Nephron (organoid): ENCODE measurements at regions not wholly inside any gene's neighbourhood (a gene's known extent, or its start where the extent isn't known, plus 50 kb on each side); places are given as distances from the start of the nearest gene placed in this dataset.
"Not testable (repeated sequence)": the region's sequence is repeated elsewhere in the genome, so short reads cannot be mapped to it uniquely, and the experiment has no call there.

Experiments
- H3K27ac Mint-ChIP-seq, 3 experiments: 2 replicates each; pipeline ENCODE4 v1.8.0; 2020; ENCODE audit warnings: mixed read lengths in 3 of 3, mild to moderate bottlenecking in 2 of 3, moderate library complexity in 1 of 3
- H3K27me3 Mint-ChIP-seq: 2 replicates; pipeline ENCODE4 v1.8.0; 2021; ENCODE audit warnings: low read depth, mild to moderate bottlenecking, moderate library complexity, mixed read lengths
- H3K36me3 Mint-ChIP-seq: 2 replicates; pipeline ENCODE4 v1.8.0; 2020; ENCODE audit warnings: low read depth, mixed read lengths
- H3K4me1 Mint-ChIP-seq: 2 replicates; pipeline ENCODE4 v1.8.0; 2020; ENCODE audit warnings: mixed read lengths
- H3K4me3 Mint-ChIP-seq, 3 experiments: 2 replicates each; pipeline ENCODE4 v1.8.0; 2020; ENCODE audit warnings: mild to moderate bottlenecking in 3 of 3, mixed read lengths in 3 of 3, moderate library complexity in 2 of 3
- H3K9me3 Mint-ChIP-seq: 2 replicates; pipeline ENCODE4 v1.8.0; 2020; ENCODE audit warnings: mixed read lengths
- TF ChIP-seq, protein P1 (sequence below), 3 experiments: fragments of 200-600 bp; sonication (generic); IDR thresholded peaks; one replicate each; pipeline ENCODE4 v1.5.0; 2021; ENCODE audit warnings: antibody characterized with exemption in 3 of 3; ENCODE audit not compliant: unreplicated experiment in 3 of 3

DNA sequence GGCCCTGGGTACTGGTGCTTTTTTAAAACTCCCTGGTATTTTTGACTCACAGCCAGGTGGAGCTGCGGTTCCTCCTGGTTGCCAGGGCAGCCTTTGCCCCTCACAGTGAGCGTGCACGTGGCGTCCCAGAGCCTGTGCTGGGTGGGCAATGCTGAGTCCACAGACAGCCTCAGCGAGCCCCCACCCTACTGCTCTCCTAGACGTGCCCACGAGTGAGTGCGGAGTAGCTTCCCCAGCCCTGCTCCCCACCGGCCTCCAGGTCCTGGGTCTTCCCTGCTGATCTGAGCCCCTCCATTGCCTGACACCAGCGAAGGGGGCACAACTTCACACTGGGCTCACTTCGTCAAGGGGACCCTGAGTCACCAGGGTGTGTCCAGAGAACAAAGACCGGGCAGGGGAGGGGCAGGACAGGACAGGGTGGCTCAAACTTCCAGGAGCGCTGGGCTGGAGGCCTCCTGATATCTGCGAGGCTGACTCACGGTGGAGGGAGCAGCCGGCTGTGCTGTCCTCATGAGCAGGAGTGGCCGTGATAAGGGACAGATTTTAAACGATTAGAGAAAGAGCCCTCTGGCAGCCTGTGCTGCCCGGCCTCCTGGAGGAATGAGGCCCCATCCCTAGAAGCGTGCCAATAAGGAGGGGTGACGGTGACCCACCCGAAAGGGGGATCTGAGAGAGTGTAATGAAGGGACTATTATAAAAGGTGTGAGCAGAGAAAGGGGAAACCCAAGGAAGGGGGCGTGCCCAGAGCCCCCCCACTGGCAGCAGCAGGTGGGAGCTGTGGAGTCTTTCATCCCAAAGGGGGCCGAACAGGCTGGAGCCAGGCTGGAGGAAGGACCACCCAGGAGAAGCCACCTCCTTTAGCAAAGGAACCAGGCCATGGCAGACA, 129.3 kb upstream of the FGF3 start:
- H3K4me1 Mint-ChIP-seq, result peaks cover 10% of the 10 kb centered on the region
- no peak overlapping the region for H3K4me3 Mint-ChIP-seq
- H3K36me3 Mint-ChIP-seq, result no peaks in the 10 kb centered on the region
- no peaks in the 10 kb centered on the region for H3K9me3 Mint-ChIP-seq
- no peaks in the 10 kb centered on the region for H3K27me3 Mint-ChIP-seq
- TF ChIP-seq, protein P1, sequence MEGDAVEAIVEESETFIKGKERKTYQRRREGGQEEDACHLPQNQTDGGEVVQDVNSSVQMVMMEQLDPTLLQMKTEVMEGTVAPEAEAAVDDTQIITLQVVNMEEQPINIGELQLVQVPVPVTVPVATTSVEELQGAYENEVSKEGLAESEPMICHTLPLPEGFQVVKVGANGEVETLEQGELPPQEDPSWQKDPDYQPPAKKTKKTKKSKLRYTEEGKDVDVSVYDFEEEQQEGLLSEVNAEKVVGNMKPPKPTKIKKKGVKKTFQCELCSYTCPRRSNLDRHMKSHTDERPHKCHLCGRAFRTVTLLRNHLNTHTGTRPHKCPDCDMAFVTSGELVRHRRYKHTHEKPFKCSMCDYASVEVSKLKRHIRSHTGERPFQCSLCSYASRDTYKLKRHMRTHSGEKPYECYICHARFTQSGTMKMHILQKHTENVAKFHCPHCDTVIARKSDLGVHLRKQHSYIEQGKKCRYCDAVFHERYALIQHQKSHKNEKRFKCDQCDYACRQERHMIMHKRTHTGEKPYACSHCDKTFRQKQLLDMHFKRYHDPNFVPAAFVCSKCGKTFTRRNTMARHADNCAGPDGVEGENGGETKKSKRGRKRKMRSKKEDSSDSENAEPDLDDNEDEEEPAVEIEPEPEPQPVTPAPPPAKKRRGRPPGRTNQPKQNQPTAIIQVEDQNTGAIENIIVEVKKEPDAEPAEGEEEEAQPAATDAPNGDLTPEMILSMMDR (IDR thresholded peaks at IDR 0.05; ENCODE audit: unreplicated experiment in 3 of 3), result peak in 1 of 3 experiments; percentile 10
- peak overlapping the region in 1 of 3 experiments; percentile 54 for H3K27ac Mint-ChIP-seq

DNA sequence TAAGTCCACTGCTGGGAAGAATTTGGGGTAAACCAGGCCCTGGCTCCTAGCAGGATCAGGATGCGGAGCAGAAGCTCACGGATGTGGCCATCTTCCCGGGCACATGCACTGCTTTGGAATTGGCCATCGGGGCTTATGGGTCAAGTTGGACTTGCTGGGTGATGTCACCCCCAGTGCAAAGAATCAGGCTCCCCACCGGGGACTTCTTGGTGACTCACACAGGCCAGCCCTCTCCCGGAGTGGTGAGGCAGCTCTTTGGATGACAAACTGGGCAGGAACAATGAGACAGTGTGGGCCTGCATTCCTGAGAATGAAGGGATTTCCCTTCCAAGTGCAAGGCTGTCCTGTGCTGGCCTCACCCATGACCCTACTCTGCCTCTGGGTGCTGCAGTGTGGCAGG, 128.8 kb upstream of the ANO1 start:
- TF ChIP-seq, protein P1 (IDR thresholded peaks at IDR 0.05; ENCODE audit: unreplicated experiment in 3 of 3), result no peak
- H3K27ac Mint-ChIP-seq, result no peak overlapping the region
- H3K9me3 Mint-ChIP-seq, result no peaks in the 10 kb centered on the region
- H3K4me3 Mint-ChIP-seq, result no peak overlapping the region
- H3K4me1 Mint-ChIP-seq, result peaks cover 10% of the 10 kb centered on the region
- no peaks in the 10 kb centered on the region for H3K36me3 Mint-ChIP-seq
- no peaks in the 10 kb centered on the region for H3K27me3 Mint-ChIP-seq

DNA sequence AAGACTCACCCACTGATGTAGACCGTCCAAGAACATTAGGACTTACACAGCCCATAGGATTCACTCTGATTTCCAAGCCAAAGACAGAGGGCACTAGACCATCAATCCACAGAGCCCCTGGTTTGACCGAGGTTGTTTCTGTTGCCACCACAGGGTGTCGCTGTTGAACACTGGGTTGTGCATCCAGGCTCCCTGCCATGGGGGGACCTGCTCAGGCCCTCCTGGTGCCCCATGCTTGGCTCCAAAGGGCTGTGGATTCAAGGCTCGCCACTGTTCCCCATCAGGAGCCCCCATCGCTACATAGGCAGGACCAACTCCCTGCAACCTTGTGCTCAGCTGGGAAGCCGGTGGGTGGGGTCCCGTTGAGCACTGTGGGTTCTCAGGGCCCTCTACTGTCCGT, 128.0 kb upstream of the ANO1 start:
- Mint-ChIP-seq H3K27ac (no peak overlapping the region), H3K36me3 (no peaks in the 10 kb centered on the region), H3K4me1 (peaks cover 10% of the 10 kb centered on the region), H3K4me3 (no peak overlapping the region), H3K9me3 (no peaks in the 10 kb centered on the region), H3K27me3 (no peaks in the 10 kb centered on the region)
- TF ChIP-seq, protein P1 (IDR thresholded peaks at IDR 0.05; ENCODE audit: unreplicated experiment in 3 of 3), result peak in 2 of 3 experiments; percentile 30 to 32

DNA sequence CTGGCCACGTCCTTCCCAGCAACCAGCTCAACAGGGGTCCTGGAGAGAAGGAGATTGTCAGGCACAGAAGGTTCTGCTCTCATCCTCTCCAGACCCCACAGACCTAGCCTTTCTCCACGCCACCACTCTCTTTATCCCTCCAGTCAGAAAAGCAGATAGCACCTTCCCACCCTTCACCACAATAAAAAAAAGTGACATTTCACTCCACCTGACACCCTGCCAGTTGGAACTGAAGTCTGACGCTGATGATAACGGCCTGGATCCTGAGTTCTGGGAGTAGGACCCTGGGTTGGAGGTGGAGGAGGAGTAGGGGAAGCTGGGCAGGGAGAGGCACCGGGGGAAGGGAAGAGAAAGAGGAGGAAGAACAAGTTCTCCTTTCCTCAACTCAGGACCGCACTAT, 127.5 kb upstream of the ANO1 start:
- Mint-ChIP-seq H3K36me3 (no peaks in the 10 kb centered on the region), H3K27me3 (no peaks in the 10 kb centered on the region), H3K4me1 (peaks cover 11% of the 10 kb centered on the region), H3K4me3 (no peak overlapping the region), H3K27ac (no peak overlapping the region), H3K9me3 (no peaks in the 10 kb centered on the region)
- TF ChIP-seq, protein P1 (IDR thresholded peaks at IDR 0.05; ENCODE audit: unreplicated experiment in 3 of 3), result no peak

DNA sequence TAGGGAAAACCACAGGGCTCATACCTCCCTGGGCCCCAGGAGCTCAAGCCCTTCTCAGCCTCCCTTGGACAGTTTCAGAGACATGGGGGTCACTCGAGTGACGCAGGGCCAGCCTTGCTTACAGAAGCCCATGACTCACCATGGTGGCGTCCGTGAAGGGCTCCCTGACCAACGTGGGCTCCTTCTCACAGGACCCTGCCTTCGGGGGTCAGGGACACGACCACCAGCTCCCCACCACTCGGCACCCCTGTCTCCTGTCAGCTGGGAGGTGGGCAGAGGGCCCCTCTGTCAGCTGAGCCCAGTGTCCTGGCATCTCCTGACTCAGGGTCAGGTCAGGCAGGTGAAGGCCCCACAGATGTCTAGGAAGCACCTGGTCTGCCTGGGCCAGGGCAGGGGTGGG, 126.3 kb upstream of the ANO1 start:
- Mint-ChIP-seq H3K27ac (no peak overlapping the region), H3K27me3 (no peaks in the 10 kb centered on the region), H3K9me3 (no peaks in the 10 kb centered on the region), H3K4me3 (no peak overlapping the region), H3K4me1 (peaks cover 16% of the 10 kb centered on the region), H3K36me3 (no peaks in the 10 kb centered on the region)
- TF ChIP-seq, protein P1 (IDR thresholded peaks at IDR 0.05; ENCODE audit: unreplicated experiment in 3 of 3), result no peak

DNA sequence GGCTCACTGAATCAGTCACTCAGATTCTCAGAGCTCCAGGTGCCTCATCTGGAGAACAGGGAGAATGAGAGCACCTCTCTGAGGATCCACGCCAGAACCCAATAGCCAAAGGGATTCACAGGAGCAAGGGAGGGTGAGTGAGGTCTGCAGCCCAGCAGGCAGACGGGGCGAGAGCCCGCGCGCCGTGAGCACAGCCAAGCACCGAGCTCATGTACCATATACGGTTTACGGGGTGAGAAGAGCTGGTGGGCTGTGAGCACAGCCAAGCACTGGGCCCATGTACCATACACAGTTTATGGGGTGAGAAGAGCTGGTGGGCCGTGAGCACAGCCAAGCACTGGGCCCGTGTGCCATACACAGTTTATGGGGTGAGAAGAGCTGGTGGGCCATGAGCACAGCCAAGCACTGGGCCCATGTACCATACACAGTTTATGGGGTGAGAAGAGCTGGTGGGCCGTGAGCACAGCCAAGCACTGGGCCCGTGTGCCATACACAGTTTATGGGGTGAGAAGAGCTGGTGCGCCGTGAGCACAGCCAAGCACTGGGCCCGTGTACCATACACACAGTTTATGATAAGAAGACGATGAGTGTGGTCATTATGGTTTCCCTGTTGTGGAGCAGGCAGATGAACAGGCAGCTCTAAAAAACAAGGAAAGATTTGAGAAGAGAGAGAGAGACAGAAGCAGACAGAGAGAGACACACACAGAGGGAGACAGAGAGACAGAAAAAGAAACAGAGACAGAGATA, 125.7 kb upstream of the ANO1 start:
- H3K27ac Mint-ChIP-seq, result peak overlapping the region in 1 of 3 experiments; percentile 4

More for the DNA sequence above, 125.7 kb upstream of the ANO1 start:
- peaks cover 22% of the 10 kb centered on the region for H3K4me1 Mint-ChIP-seq
- H3K4me3 Mint-ChIP-seq, H3K9me3 Mint-ChIP-seq, H3K36me3 Mint-ChIP-seq, H3K27me3 Mint-ChIP-seq: not testable (repeated sequence)
